ENCODE measurements at regions not wholly inside any gene's neighbourhood (a gene's known extent, or its start where the extent isn't known, plus 50 kb on each side); places are given as distances from the start of the nearest gene placed in this dataset.

GRCh38 chr16:79331066-79331465 lies 269.5 kb downstream of the MAF start:
- TF ChIP-seq ARNT (IDR thresholded peaks at IDR 0.05) (no peak), ELF4 (IDR thresholded peaks at IDR 0.05) (no peak)

Measured in HEK293T (cell line).